ENCODE measurements at regions not wholly inside any gene's neighbourhood (a gene's known extent, or its start where the extent isn't known, plus 50 kb on each side); places are given as distances from the start of the nearest gene placed in this dataset.
A peak's percentile ranks its signal among the peaks of the same experiment; 100 is the strongest.

DNA sequence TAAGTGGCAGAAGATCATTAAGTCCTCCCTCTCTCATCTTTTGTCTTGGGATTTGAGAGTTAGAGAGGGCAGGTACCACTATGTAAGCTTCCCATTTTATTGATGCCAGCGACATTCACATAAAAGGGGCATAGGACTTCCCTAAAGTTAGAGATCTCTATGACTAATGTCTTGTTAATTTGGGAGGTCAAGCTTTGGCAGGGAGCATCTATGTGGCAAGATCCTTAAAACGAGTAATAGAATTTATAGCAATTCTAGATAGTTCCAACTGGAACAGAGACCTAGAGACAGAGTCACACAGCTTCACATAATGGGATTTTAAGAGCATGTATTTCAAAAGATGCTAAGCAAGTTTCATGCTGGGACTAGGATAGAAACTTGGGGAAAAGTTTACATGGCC is 308.0 kb downstream of the MAP2K6 start:
- no peak for DNase-seq

DNA sequence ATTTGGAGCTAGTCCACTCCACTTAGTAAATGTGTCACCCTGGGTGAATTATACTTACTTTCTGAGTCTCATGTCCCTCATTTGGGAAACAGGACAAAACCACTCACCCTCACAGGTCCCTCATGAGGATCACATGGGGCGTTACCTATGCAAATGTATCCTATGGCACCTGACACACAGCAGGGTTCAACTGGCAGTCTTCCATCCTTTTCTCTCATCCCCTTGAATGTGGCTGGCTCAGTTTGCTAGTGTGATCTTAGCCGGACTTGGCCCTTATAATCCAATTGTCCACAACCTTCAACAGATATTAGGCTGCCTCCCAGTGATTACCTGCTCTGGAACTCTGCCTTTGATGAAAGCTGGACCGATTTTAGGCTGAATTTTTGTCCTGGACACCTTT is 308.8 kb downstream of the MAP2K6 start:
- DNase-seq = no peak

DNA sequence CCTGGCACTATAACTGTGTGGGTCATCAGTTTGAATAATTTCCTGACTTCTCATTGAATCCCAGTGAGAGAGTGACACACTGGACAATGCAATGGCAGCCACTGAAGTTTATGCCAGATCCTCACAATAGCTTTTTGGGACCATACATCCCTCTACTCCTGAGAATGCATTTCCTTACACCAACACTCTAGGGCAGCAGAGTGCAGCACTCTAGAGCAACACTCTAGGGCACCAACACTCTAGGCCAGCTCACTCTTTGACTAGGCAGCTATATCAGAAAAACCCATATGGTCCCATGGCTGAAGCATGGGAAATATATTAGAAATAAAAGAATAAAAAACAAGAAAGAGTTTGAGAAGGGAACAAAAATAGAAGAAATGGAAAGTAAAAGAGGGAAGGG is 309.2 kb downstream of the MAP2K6 start:
- DNase-seq = peak; percentile 6

DNA sequence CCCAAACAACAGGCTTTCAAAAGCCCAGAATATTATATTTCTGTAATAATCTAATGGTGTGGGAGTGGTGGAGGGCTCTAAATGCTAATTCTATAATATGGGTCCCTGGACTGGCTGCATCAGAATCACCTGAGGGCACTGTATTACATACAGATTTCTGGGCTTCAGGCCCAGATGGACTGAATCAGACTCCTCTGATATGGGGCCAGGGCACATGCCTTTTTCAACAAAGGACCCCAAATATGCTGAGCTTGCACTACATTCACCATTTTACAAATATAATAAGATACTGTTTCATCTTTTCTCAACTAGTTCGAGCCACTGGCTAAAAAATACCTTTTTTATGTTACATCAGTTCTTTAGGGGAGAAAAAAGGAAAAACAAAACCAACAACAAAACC is 309.7 kb downstream of the MAP2K6 start:
- DNase-seq = no peak

DNA sequence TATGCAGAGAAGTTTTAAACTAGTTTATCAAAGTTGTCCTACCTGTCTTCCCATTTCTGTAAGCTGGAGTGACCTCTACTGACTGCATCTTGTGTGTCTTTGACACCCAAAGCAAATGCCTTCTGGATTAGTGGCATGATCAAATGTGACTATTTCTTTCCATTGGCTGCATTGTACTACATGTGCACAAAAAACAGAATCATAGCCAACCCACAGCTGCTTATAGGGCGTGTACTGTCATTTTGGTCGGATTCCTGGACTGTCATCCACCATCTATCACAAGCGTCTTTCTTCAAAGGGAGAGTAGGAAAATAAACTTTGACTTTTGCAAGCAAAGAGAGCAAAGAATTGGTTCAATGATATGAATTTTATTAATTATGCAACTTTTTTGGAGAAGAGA is 310.6 kb downstream of the MAP2K6 start:
- no peak for DNase-seq

DNA sequence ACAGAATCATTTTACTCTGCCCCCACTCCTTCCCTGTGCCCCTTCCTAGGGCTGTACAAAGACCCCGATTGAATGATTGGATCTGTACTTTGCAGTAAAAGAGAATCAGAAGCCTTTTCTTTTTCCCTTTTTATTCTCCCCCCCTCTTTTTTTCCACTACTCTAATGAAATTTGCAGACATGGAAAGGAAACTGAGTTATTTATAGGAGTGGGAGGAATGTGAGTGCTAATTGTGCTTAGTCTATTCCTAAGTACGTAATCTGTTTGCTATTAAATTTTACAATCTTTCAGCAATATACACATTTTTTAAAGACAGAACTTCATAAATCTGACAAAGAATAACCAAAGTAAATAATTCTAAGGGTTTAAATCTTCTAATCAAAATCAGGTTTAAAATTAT is 314.3 kb downstream of the MAP2K6 start:
- DNase-seq = no peak

DNA sequence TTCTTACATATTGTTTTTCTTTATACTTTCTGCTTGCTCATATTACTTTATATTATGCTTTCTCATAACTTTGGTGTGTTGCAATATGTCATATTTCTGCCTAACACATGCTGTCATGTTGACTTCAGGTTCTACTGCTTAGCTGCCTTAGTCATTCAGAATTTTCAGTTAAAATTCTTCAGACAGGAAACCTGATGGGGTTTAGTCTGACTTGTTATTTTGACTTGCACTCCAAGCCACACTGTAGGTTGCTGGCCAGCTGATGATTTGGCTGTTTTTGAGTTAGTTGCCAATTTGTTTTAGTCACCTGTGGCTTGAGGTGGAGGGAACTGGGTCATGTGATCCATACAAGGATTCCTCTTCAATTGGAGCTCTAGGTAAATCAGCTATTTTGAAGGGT is 315.4 kb downstream of the MAP2K6 start:
- peak; percentile 35 for DNase-seq

DNA sequence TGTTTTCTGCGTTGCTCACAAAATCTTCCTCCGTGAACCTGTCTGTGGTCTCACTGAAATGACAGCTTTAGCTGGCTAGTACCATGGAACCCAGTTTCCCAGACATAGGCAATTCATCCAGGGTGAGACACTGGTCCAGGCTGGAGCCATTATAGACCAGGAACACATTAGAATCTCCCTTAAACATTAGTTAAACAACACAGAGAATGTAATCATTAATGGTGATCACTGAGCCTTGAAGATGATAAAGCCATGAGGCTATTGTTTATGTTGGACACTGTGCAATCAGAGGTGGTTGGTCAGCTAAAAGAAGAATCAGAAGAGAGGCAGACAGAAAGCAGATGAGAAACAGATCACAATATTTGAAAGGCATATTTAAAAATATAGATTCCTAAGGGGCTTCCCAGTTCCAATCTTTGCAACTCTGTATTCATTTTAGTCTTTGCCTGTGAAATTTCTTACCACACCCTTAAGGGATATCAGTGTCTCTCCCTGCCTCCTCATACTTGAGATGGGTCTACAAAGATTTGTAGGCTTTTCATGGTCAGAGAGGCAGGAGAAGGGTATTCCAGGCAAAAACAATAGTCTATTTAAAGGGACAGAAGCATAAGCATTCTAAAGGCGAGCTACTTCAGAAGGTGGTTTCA is 317.9 kb downstream of the MAP2K6 start:
- no peak for DNase-seq

DNA sequence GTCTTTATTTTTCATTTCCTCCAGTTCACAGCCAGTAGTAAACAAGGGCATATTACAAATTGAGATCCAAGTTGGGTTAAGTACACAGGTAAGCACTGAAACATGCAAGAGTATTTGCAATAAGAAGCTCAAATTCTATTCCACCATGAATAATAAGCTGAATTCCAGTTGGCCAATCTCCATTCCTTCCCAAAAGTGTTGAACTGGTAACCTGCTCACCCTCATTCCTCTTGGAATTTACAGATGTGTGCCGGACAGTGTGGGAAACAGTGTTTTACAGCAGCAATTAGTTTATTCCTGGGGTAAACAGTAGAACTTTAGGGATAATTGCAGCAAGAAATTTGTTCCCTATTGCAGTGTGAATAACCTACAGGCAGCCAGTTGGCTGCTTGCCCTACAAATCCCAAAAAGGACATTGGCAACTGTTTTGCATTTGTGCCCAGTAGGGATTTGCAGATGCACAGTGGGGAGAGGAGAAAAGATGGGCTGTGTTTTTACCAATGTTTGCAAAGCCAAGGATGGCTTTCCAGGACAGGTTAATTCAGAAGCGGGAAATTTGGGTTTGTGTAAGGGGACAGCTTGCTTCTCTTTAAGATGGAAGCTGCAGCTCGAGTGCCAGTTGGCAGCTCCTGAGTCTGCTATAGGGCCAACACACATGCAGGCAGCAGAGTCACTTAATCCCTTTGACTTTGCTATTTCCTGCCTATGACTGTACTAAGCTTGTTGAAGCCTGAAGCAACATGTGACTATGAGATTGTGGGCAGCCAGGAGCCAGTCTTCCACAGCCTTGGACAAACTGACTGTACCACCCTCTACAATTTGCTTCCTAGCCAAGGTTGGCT is 318.9 kb downstream of the MAP2K6 start:
- DNase-seq = no peak

DNA sequence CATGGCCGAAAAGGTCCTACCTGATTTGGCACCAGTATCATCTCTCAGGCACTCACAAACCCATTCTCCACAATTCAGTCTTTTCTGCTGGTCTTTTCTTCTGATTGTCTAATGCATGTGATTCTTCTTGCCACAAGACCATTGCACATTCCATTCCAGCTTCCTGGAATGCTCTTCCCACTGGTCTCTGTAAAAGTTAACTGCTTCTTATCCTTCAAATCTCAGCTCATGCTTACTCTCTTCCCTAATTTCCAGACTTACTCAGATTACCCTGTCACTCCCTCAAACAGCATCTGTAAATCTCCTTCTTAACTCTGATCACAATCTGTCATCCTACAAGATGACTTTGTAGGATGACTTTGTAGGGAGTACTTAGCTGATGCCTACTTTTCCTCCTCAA is 320.2 kb downstream of the MAP2K6 start:
- no peak for DNase-seq

DNA sequence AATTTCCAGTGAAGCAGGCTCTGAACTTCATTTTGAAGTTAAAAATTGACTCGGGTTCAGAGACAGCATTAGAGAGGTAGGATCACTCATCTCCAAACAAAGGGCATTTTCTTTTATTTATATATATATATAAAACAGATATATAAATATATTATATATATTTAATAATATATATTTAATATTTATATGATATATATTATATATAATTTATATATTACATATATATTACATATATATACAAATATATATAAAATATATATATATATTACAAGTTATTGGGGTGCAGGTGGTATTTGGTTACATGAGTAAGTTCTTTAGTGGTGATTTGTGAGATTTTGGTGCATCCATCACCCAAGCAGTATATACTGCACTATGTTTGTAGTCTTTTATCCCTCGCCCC is 320.8 kb downstream of the MAP2K6 start:
- no peak for DNase-seq

DNA sequence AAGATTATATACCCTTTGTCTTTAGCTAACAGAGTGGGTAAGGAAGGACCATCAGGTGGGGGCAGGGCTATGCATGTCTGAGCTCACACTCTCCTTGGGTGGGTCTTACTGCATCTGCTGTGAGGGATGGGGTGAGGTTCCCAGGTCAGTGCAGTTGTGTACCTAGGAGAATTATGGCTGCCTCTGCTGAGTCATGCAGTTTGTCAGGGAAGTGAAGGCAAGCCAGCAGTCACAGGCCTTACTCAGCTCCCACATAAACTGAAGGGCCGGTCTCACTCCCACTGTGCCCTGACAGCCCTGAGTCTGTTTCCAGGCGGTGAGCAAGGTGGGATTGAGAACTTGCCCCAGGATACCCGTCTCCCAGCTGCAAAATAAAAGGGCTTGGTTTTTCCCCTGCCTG is 328.6 kb downstream of the MAP2K6 start:
- DNase-seq = no peak

DNA sequence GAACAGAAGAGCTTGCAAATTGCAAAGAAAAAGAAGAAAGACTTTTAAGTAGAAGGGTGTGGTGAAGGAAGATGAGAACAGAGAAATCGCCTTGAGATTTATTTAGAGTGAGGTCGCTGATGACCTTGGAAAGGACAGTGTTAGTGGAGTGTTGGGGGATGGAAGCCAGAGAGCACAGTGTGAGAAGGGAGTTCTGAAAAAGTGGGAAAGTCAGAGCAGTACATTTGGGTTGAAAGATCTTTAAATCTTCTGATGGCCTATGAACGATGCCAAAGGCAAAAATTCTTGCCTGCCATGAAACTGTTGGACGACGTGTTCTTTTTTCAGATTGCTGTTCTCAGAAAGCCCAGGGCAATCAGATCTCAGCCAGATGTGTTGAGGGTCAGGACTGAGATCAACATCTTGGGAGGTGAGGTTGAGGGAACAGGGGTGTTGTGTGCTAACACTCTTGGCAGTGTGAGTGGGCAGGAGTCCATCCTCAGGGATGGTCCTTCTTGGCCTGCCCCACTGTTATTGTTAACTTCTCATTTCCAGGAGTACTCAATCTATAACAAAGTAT is 330.1 kb downstream of the MAP2K6 start:
- no peak for DNase-seq

DNA sequence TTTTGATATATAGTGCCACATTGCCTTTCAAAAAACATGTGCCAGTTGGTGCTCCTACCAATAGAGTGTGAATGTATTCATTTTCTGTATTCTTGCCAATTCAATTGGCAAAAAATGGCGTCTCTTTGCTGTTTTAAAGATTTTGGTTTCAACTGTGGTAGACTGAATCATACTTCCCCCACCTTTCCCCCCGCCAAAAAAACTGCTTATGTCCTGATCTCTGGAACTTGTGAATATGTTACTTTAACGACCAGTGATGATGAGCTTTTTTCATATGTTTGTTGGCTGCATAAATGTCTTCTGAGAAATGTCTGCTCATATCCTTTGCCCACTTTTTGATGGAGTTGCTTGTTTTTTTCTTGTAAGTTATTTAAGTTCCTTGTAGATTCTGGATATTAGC is 325.1 kb upstream of the KCNJ16 start:
- no peak for DNase-seq

DNA sequence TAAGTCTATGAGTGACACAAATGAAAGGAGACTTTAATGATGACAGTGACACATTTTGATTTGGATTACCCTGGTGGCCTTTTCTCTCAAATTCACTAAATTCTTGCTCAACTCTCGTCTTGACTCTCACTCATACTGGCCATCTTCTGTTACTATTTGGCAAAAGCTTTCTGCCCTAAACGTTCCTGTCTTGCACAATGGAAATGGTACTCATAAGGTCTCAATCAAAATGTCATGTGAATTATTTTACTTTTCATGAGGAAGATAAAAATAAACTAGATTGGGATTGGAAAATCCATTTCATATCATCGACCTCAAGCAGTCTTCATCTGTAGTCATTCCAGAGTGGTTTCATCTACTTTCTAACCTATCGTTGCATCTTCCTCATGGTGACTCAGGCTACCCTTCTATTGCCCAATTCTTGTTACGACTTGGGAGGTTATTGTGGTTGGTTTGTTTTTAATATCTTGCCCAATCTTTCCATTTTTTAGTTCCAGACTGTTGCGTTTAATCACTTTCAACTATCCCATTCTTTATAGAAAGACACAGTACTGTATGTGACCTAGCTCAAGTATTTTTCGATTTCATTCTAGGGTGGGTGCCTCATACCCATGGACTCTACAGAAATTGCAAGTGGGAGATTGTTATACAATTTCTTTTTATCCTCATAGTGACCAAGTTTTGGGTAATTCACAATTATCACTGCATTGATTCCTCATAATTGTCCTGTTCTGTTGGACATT is 317.2 kb upstream of the KCNJ16 start:
- DNase-seq = peak; percentile 7

DNA sequence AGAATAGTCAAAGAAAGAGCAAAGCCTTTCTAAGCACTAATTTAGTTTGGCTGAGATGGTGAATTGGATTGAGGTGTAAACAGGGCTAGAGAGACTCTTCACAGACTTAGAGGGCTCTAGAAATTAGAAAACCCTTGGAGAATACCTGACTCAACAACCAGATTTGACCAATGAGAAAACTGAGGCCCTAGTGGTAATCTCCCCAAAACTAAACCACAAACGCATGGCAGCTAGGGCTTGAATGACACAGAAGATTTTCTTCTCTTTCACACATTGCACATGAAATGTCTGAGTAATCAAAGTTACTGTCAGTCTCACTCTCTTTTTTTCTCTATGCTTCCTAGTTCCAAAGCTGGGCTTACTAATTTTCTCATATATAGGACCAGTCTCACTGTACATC is 314.5 kb upstream of the KCNJ16 start:
- DNase-seq = no peak

DNA sequence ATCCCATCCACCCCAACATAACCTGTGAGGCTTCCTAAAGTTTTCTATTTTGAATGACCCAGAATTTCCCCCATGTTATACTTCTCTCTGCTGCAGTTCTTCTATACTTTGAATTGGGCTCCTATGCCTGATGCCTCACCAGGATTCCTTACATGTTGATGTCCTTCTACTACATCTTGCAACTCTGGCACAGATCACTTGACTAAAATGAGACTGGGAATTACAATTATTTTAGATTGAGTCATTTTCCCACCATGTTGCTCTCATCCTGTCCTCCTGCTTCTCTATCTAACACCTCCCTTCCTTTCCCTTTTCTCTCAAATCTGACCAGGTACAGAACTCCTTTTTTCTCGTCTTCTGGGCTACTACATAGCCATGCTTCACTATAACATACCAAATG is 314.0 kb upstream of the KCNJ16 start:
- no peak for DNase-seq

DNA sequence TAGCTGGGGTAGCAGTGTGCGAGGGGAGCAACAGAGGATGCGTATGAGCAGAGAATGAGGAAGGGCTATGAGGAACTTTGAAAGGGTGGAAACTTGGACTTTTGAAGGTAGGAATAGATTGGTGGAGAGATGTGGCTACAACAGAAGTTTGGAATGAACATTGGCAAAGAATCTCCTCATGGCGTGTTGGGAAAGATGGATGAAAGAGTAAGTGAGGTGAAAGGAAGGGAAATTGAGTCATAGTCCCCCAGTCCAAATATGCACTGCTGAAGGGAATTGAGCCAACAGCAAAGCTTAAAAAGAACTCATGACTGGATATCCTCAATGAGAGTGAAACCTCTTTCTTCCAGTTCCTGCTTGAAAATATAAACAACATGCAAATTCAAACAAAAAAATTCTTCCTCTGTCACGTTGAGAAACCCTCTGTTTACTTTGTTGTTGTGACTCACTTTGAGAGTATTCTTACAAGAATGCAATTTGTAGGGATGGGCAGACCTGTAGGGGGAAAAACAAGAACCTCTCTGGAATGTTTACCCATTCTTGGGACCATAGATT is 313.2 kb upstream of the KCNJ16 start:
- no peak for DNase-seq

DNA sequence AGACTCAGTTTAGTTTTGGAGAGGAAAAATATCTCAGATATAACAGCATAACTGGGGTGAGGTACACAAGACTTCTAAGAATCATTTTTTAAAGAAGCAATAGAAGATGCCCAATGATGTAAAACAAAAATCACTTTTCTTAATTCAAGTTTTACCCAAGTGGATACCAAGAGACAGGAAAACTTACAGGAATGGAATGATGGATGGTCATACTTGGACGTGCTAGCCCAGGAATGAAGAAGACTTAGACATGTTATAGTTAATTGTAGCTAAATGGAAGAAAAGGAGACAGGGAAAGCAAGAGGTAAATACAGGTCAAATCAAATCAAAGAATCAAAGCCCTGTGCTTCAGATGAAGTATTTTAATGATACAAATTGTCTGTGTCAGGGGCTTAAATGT is 312.7 kb upstream of the KCNJ16 start:
- no peak for DNase-seq

DNA sequence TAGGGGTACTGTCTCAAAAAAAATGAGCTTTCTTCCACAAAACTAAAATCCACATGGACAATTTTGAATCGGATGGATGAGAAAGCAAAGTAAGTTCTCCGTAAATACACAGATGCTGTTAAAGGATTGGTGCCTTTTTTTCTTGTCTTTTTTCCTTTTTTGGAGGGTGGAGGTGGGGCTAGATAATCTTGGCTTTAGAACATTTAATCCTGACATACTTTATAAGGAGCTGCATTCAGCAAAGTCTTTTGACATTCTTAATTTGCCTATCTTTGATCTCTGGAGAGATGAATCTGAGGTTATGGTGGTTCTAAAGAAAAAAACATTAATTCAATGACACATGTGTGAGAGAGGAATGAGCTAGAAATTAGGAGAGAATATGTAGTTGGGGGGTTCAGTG is 312.3 kb upstream of the KCNJ16 start:
- DNase-seq = no peak

DNA sequence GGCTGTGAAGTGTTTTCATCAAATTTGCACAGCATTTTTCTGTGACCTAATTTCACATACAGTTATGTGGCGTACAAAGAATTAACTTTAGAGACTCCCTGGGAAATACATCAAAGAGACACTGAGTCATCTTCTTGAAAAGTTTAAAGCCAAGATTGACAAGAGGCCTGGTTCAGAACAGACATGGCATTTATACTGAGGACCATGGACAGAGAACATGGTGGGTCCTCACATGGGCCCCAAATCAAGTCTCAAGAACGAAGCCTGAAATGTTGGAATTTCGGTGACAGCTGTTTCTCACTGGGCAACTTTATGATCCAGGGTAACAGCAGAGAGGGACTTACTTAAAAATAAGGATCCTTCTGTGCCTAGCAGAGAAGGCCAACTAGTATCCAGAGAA is 311.5 kb upstream of the KCNJ16 start:
- DNase-seq = no peak

DNA sequence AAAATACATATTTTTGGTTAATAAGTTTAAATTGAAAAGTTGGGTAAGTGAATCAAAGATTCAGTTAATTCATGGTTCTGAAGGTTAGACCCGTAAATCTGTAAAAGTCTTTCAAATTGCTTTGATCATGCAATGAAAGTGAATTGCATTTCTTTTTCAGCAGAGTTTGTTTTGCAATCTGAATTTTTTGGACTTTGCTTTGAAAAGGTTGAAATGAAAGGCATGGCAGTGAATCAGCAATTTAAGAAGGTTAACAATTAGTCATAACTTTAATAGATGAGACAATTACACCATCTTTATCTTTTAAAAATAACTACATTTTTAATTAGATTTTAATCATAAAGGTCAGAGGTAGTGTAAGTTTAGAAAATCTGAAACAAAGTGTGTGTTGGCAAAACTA is 310.9 kb upstream of the KCNJ16 start:
- no peak for DNase-seq

DNA sequence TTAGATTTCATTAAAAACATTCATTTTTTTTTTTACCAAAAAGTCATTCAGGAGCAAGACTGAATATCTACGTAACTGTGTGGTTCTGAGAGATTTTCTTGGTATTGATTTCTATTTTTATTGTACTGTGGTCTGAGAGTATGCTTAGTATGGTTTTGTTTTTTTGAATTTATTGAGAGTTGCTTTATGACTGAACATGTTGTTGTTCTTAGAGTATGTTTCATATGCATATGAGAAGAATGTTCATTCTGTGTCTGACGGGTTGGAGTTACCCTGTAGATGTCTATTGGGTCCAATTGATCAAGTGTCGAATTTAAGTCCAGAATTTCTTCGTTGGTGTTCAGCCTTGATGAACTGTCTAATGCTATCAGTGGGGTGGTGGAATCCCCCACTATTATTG is 306.0 kb upstream of the KCNJ16 start:
- DNase-seq = no peak

DNA sequence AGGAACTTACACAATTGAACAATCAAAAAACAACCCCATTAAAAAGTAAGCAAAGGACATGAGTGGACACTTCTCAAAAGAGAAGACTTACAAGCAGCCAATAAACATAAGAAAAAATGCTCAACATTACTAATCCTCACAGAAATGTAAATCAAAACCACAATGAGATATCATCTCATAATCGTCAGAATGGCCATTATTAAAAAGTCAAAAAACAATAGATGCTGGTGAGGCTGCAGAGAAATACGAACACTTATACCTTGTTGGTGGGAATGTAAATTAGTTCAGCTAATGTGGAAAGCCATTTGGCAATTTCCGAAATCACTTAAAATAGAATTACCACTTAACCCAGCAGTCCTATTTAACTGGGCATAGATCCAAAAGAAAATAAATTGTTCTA is 301.9 kb upstream of the KCNJ16 start:
- no peak for DNase-seq
